Endothelial cell of umbilical vein (primary cell): ENCODE measurements at regions not wholly inside any gene's neighbourhood (a gene's known extent, or its start where the extent isn't known, plus 50 kb on each side); places are given as distances from the start of the nearest gene placed in this dataset.

Source experiments
- BruUV-seq: library from RNA; stranded (reverse); fragments of 400-500 nt; replicated peaks from 2 replicates; lab custom pipeline; 2021; lab: Mats Ljungman, UMichigan
- CTCF ChIA-PET: fragments of 300-600, 350-600 bp; sonication (Branson Sonifier 250); formaldehyde crosslinking; loops from one replicate; lab custom pipeline; 2021; ENCODE audit warnings: antibody characterized with exemption, inconsistent platforms; lab: Charles Lee
- POLR2A ChIA-PET: fragments of 300-600, 350-600 bp; sonication (Branson Sonifier 250); formaldehyde crosslinking; loops from one replicate; lab custom pipeline; 2021; ENCODE audit warnings: antibody characterized with exemption, inconsistent platforms; lab: Charles Lee
- DNase-seq: peaks from one replicate; pipeline ENCODE4 v3.0.0-alpha.2; 2011; ENCODE audit warnings: low read depth, low spot score
- FAIRE-seq: peaks from 2 replicates; lab custom pipeline; 2011; peaks lifted over from hg19 to GRCh38; lab: Jason Lieb, UNC
- H2AFZ ChIP-seq: 2 replicates; pipeline ENCODE4 v1.6.0; 2012; ENCODE audit warnings: low read depth, low read length, control low read depth, inconsistent platforms
- H3K27ac ChIP-seq: 2 replicates; pipeline ENCODE4 v1.5.1; 2011; ENCODE audit warnings: low read depth, mild to moderate bottlenecking, control low read depth, low read length, moderate library complexity; ENCODE audit not compliant: insufficient read depth
- H3K27me3 ChIP-seq, 2 experiments: 2 replicates each; pipeline versions ENCODE4 v1.6.0 to v1.6.1; 2011; ENCODE audit warnings: low read length in 2 of 2, mixed read lengths in 1 of 2; ENCODE audit not compliant: control insufficient read depth in 2 of 2, insufficient read depth in 2 of 2
- H3K36me3 ChIP-seq, 2 experiments: 2 replicates in 1 of 2; 3 replicates in 1 of 2; pipeline ENCODE4 v1.5.1; 2011; ENCODE audit warnings: low read length in 2 of 2, mild to moderate bottlenecking in 1 of 2, moderate library complexity in 1 of 2; ENCODE audit not compliant: control insufficient read depth in 2 of 2, insufficient read depth in 2 of 2; ENCODE audit errors: extremely low read depth in 1 of 2
- H3K4me1 ChIP-seq: 3 replicates; pipeline ENCODE4 v1.5.1; 2011; ENCODE audit warnings: mild to moderate bottlenecking, low read length; ENCODE audit not compliant: control insufficient read depth, insufficient read depth; ENCODE audit errors: extremely low read depth
- H3K4me2 ChIP-seq: 2 replicates; pipeline ENCODE4 v1.6.1; 2011; ENCODE audit warnings: low read length, control low read depth, mixed read lengths; ENCODE audit not compliant: insufficient read depth
- H3K4me3 ChIP-seq, 3 experiments: fragments of 200-600 bp in 1 of 3; sonication (generic), shearing (Covaris generic) in 1 of 3; replicated peaks in 1 of 3; 2 replicates each; pipeline ENCODE4 v1.5.1; 2011 to 2016; ENCODE audit warnings: control low read depth in 3 of 3, low read length in 3 of 3, mild to moderate bottlenecking in 2 of 3, inconsistent platforms in 1 of 3, low read depth in 1 of 3, moderate library complexity in 1 of 3; ENCODE audit not compliant: insufficient read depth in 1 of 3
- H3K79me2 ChIP-seq: 2 replicates; pipeline ENCODE4 v1.6.0; 2012; ENCODE audit warnings: low read length, inconsistent platforms; ENCODE audit not compliant: control insufficient read depth, insufficient read depth
- H3K9ac ChIP-seq: replicated peaks from 2 replicates; pipeline ENCODE3; 2011; ENCODE audit warnings: low read length, control low read depth; ENCODE audit not compliant: insufficient read depth; ENCODE audit errors: extremely low read depth
- H3K9me1 ChIP-seq: replicated peaks from 3 replicates; pipeline ENCODE4 v1.6.0; 2011; ENCODE audit warnings: mild to moderate bottlenecking, low read length; ENCODE audit not compliant: control insufficient read depth, insufficient read depth; ENCODE audit errors: extremely low read depth
- H3K9me3 ChIP-seq: replicated peaks from 2 replicates; pipeline ENCODE4 v1.5.1; 2012; ENCODE audit warnings: low read length, inconsistent platforms; ENCODE audit not compliant: control insufficient read depth, insufficient read depth
- H4K20me1 ChIP-seq: replicated peaks from 2 replicates; pipeline ENCODE3; 2011; ENCODE audit warnings: mild to moderate bottlenecking, low read length; ENCODE audit not compliant: control insufficient read depth, insufficient read depth; ENCODE audit errors: extremely low read depth
- EZH2 ChIP-seq: IDR thresholded peaks from 2 replicates; pipeline ENCODE4 v1.6.1; 2012; ENCODE audit warnings: borderline replicate concordance, low read depth, mild to moderate bottlenecking, moderate library complexity, low read length, inconsistent platforms; ENCODE audit not compliant: severe bottlenecking
- FOS ChIP-seq: IDR thresholded peaks from 2 replicates; pipeline ENCODE4 v1.6.1; 2011; ENCODE audit warnings: mild to moderate bottlenecking, low read length, moderate library complexity, borderline replicate concordance; ENCODE audit not compliant: insufficient read depth
- GATA2 ChIP-seq: IDR thresholded peaks from 2 replicates; pipeline ENCODE4 v1.7.0; 2011; ENCODE audit warnings: low read depth, mild to moderate bottlenecking, moderate library complexity, mixed read lengths, low read length; ENCODE audit not compliant: insufficient read length, insufficient read depth
- JUN ChIP-seq: IDR thresholded peaks from 2 replicates; pipeline ENCODE4 v1.6.1; 2011; ENCODE audit warnings: borderline replicate concordance, low read depth; ENCODE audit not compliant: insufficient read length, insufficient read depth
- MYC ChIP-seq: IDR thresholded peaks from one replicate; pipeline ENCODE4 v1.6.1; 2011; ENCODE audit warnings: mild to moderate bottlenecking, low read depth, low read length
- POLR2A ChIP-seq: IDR thresholded peaks from 2 replicates; pipeline ENCODE4 v1.6.1; 2012; ENCODE audit warnings: low read depth, mild to moderate bottlenecking, control low read depth, low read length
- POLR2AphosphoS5 ChIP-seq: IDR thresholded peaks from 2 replicates; pipeline ENCODE4 v1.6.1; 2012; ENCODE audit warnings: low read depth, mild to moderate bottlenecking, control low read depth, low read length, moderate library complexity; ENCODE audit not compliant: insufficient read depth
- dilution Hi-C: fragments of 300-500 bp; cut with MboI; formaldehyde crosslinking; loops from one replicate; pipeline ENCODE4 v1.15.0; 2019; ENCODE audit warnings: low sequenced_read_pairs; ENCODE audit not compliant: extremely low pct_ligation_motif_present
- intact Hi-C: fragments of 100-400 bp; cut with micrococcal nuclease; formaldehyde crosslinking; loops from one replicate; pipeline ENCODE4 v1.10.0; 2022
- TF ChIP-seq, protein P1 (sequence below), 2 donors: IDR thresholded peaks; 1 replicate in 1 of 2; 2 replicates in 1 of 2; pipeline ENCODE4 v1.5.1; 2011; ENCODE audit warnings: low read length in 2 of 2, mild to moderate bottlenecking in 2 of 2, moderate library complexity in 2 of 2, control low read depth in 1 of 2, inconsistent platforms in 1 of 2, low read depth in 1 of 2; ENCODE audit not compliant: insufficient read depth in 1 of 2; ENCODE audit errors: extremely low read depth in 1 of 2
- TF ChIP-seq, protein P2 (sequence below): IDR thresholded peaks from 2 replicates; pipeline ENCODE4 v1.6.1; 2011; ENCODE audit not compliant: insufficient read depth, insufficient read length

DNA sequence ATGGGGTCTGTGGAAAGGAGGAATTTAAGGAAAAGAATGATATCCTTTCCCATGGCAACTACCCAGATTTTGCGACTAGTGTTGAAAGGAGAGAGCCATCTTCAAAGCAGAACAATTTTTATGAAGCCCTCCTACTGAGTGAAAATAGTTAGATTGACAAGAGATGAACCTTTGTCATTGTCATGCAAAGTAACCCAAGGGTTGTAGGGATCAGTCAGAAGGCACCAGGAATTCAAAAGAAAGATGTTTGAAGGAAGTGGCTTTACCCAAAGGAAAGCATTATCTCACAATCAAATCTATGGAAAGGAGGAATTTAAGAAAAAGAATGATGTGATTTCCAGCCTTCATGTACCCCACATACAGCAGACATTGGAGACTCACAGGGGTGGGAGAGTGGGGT lies 544.4 kb downstream of the IPMK start:
- H3K9me3 ChIP-seq, result no peaks in the 10 kb centered on the region
- DNase-seq, result no peak
- dilution Hi-C loops, result no loop called here
- no peak overlapping the region for H2AFZ ChIP-seq
- no peak for FAIRE-seq
- H3K9me1 ChIP-seq, result no peaks in the 10 kb centered on the region
- H3K9ac ChIP-seq, result no peak overlapping the region
- no peak overlapping the region for H3K27ac ChIP-seq
- H3K27me3 ChIP-seq, result no peaks in the 10 kb centered on the region
- no peak overlapping the region for H3K4me2 ChIP-seq
- TF ChIP-seq JUN, result no peak
- TF ChIP-seq GATA2, result no peak
- no peak for TF ChIP-seq FOS
- no peak for TF ChIP-seq MYC
- TF ChIP-seq, protein P1, sequence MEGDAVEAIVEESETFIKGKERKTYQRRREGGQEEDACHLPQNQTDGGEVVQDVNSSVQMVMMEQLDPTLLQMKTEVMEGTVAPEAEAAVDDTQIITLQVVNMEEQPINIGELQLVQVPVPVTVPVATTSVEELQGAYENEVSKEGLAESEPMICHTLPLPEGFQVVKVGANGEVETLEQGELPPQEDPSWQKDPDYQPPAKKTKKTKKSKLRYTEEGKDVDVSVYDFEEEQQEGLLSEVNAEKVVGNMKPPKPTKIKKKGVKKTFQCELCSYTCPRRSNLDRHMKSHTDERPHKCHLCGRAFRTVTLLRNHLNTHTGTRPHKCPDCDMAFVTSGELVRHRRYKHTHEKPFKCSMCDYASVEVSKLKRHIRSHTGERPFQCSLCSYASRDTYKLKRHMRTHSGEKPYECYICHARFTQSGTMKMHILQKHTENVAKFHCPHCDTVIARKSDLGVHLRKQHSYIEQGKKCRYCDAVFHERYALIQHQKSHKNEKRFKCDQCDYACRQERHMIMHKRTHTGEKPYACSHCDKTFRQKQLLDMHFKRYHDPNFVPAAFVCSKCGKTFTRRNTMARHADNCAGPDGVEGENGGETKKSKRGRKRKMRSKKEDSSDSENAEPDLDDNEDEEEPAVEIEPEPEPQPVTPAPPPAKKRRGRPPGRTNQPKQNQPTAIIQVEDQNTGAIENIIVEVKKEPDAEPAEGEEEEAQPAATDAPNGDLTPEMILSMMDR (IDR thresholded peaks at IDR 0.05; ENCODE audit: extremely low read depth in 1 of 2, insufficient read depth in 1 of 2, low read depth in 1 of 2, low read length in 2 of 2), result no peak
- TF ChIP-seq POLR2A, result no peak
- TF ChIP-seq, protein P2, sequence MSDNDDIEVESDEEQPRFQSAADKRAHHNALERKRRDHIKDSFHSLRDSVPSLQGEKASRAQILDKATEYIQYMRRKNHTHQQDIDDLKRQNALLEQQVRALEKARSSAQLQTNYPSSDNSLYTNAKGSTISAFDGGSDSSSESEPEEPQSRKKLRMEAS, result no peak
- no peak for TF ChIP-seq EZH2
- TF ChIP-seq POLR2AphosphoS5, result no peak
- H3K36me3 ChIP-seq, result no peaks in the 10 kb centered on the region
- H3K4me1 ChIP-seq, result no peaks in the 10 kb centered on the region
- no TSS peak for BruUV-seq
- POLR2A ChIA-PET, result no interaction called here
- no peak overlapping the region for H3K4me3 ChIP-seq
- CTCF ChIA-PET, result no interaction called here
- no peaks in the 10 kb centered on the region for H4K20me1 ChIP-seq
- H3K79me2 ChIP-seq, result no peaks in the 10 kb centered on the region
- intact Hi-C loops, result no loop called here
